ENCODE measurements at regions not wholly inside any gene's neighbourhood (a gene's known extent, or its start where the extent isn't known, plus 50 kb on each side); places are given as distances from the start of the nearest gene placed in this dataset.
"Not testable (repeated sequence)": the region's sequence is repeated elsewhere in the genome, so short reads cannot be mapped to it uniquely, and the experiment has no call there.

DNA sequence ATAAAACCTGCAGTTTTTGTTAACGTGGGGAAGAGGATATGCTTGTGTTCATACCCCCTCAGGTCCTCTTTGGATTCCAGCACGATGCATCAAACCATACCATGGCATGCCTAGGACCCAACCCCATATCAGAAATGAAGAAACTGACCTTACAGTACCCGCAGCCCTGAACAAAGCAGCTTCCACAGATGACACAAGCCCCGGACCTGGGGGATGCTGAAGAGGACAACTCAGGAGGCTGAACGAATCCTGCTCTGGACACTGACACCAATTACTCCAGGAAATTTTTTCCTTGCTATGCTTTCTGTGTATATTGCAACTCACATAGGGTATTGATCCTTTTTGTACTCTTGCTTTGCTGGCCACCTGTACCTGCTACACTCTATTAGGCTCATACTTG lies 129.6 kb downstream of the ZNF675 start:
- Histone ChIP-seq H3K4me1 (ENCODE audit: control insufficient read depth in 1 of 2, insufficient read depth in 2 of 2, low read length in 2 of 2) (no peaks in the 10 kb centered on the region), H3K36me3 (ENCODE audit: control insufficient read depth in 1 of 2, insufficient read depth in 2 of 2, low read length in 2 of 2) (no peaks in the 10 kb centered on the region), H3K9me3 (ENCODE audit: control insufficient read depth in 1 of 2, low read length in 2 of 2) (no peaks in the 10 kb centered on the region), H3K27me3 (ENCODE audit: low read depth, low read length) (no peaks in the 10 kb centered on the region), H3K4me3 (ENCODE audit: low read depth in 1 of 2, low read length in 2 of 2) (no peak overlapping the region), H3K27ac (ENCODE audit: low read length) (no peak overlapping the region)

DNA sequence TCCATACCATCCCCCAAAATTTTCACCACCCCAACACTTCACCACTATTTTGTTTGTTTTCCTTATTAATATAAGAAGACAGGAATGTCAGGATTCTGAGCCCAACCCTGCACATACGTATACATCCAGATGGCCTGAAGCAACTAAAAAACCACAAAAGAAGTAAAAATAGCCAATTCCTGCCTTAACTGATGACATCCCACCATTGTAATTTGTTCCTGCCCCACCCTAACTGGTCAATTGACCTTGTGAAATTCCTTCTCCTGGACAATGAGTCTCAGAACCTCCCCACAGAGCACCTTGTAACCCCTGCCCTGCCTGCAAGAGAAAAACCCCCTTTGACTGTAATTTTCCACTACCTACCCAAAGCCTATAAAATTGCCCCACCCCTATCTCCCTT lies 132.5 kb downstream of the ZNF675 start:
- H3K9me3 ChIP-seq (ENCODE audit: control insufficient read depth in 1 of 2, low read length in 2 of 2) = no peaks in the 10 kb centered on the region
- no peaks in the 10 kb centered on the region for H3K4me1 ChIP-seq (ENCODE audit: control insufficient read depth in 1 of 2, insufficient read depth in 2 of 2, low read length in 2 of 2)
- H3K36me3 ChIP-seq (ENCODE audit: control insufficient read depth in 1 of 2, insufficient read depth in 2 of 2, low read length in 2 of 2) = no peaks in the 10 kb centered on the region
- no peaks in the 10 kb centered on the region for H3K27me3 ChIP-seq (ENCODE audit: low read depth, low read length)
- H3K27ac ChIP-seq (ENCODE audit: low read length) = no peak overlapping the region
- no peak overlapping the region for H3K4me3 ChIP-seq (ENCODE audit: low read depth in 1 of 2, low read length in 2 of 2)

DNA sequence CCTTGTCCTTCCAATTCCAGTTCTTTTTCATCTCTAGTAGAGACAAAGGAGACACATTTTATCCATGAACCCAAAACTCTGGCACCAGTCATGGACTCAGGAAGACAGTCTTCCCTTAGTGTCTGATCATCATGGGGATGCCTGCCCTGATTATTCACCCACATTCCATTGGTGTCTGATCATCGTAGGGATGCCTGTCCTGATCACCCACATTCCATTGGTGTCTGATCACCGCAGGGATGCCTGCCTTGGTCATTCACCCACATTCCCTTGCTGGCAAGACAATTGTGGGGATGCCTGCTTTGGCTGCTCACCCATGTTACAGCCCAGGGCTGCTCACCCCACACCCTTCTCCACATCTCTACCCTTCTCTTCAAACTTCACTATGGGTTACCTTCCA lies 136.9 kb downstream of the ZNF675 start:
- not testable (repeated sequence) for H3K27ac ChIP-seq (ENCODE audit: low read length); H3K9me3 ChIP-seq (ENCODE audit: control insufficient read depth in 1 of 2, low read length in 2 of 2); H3K27me3 ChIP-seq (ENCODE audit: low read depth, low read length); H3K36me3 ChIP-seq (ENCODE audit: control insufficient read depth in 1 of 2, insufficient read depth in 2 of 2, low read length in 2 of 2); H3K4me1 ChIP-seq (ENCODE audit: control insufficient read depth in 1 of 2, insufficient read depth in 2 of 2, low read length in 2 of 2); H3K4me3 ChIP-seq (ENCODE audit: low read depth in 1 of 2, low read length in 2 of 2)

DNA sequence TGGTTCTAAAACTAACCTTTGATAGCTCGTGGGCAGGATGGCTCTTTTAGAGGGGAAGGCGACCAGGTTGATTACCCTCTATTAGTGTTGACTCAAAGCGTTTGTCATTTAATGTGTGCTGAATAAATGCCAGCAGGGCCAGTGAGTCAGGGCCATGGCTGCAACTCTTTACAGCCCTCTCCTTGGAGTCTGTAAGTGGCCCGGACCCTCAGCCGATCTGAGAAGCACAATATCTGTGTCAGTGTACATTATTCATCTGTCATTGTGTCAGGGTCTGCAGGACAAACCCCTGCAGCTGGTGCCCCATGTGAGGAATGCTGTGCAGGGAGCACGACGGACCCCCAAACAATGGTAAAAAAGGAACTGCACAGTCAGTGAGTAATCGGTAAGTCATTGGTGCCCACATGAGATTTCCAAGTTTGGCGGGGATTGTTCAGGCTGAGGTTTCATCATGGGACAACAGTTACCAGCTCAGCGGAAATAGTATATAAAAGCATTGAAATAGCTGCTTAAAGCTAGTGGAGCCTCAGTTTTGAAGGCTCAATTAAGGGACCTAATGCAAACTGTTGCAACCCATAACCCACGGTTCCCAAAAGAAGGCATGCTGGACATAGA lies 139.1 kb downstream of the ZNF675 start:
- Histone ChIP-seq H3K36me3 (ENCODE audit: control insufficient read depth in 1 of 2, insufficient read depth in 2 of 2, low read length in 2 of 2) (no peaks in the 10 kb centered on the region), H3K4me1 (ENCODE audit: control insufficient read depth in 1 of 2, insufficient read depth in 2 of 2, low read length in 2 of 2) (no peaks in the 10 kb centered on the region), H3K27me3 (ENCODE audit: low read depth, low read length) (no peaks in the 10 kb centered on the region), H3K4me3 (ENCODE audit: low read depth in 1 of 2, low read length in 2 of 2) (no peak overlapping the region), H3K27ac (ENCODE audit: low read length) (no peak overlapping the region), H3K9me3 (ENCODE audit: control insufficient read depth in 1 of 2, low read length in 2 of 2) (no peaks in the 10 kb centered on the region)

DNA sequence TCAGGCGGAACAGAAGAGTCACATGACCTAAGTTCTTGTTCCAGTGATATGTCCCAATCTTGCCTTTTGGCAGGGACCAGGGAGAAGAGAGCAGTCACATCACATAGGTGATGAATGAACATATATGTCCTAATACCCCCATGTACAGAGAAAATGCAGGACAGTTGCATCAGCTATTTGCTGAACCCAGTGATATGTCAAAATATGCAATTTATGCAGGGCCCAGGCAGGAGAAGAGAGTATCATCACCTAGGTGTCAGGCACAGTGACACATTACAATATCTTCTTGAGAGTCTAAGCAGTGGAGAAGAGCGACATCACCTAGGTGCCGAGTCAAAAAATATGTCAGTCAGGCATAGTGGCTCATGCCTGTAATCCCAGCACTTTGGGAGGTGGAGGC lies 139.9 kb downstream of the ZNF675 start:
- Histone ChIP-seq H3K27me3 (ENCODE audit: low read depth, low read length) (no peaks in the 10 kb centered on the region), H3K4me3 (ENCODE audit: low read depth in 1 of 2, low read length in 2 of 2) (no peak overlapping the region), H3K27ac (ENCODE audit: low read length) (no peak overlapping the region), H3K9me3 (ENCODE audit: control insufficient read depth in 1 of 2, low read length in 2 of 2) (no peaks in the 10 kb centered on the region), H3K4me1 (ENCODE audit: control insufficient read depth in 1 of 2, insufficient read depth in 2 of 2, low read length in 2 of 2) (no peaks in the 10 kb centered on the region), H3K36me3 (ENCODE audit: control insufficient read depth in 1 of 2, insufficient read depth in 2 of 2, low read length in 2 of 2) (no peaks in the 10 kb centered on the region)

DNA sequence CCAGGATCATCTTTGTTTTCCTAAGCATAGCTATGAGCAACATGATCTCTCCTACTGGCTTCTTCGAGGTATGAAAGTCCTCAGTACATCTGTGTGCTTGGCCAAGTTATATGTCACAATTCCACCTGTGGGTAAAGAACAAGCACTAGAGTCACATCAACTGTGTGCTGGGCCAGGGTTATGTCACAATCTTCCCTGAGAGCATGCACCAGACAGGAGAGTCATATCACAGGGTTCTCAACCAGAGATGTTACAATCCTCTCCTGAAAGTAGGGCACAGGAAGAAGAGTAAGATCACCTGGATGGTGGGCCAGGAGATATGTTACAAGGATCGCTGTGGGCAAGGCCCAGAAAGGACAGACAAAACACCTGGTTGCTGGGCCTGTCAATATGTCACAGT lies 143.7 kb downstream of the ZNF675 start:
- no peaks in the 10 kb centered on the region for H3K4me1 ChIP-seq (ENCODE audit: control insufficient read depth in 1 of 2, insufficient read depth in 2 of 2, low read length in 2 of 2)
- H3K36me3 ChIP-seq (ENCODE audit: control insufficient read depth in 1 of 2, insufficient read depth in 2 of 2, low read length in 2 of 2) = no peaks in the 10 kb centered on the region
- H3K27me3 ChIP-seq (ENCODE audit: low read depth, low read length) = no peaks in the 10 kb centered on the region
- no peaks in the 10 kb centered on the region for H3K9me3 ChIP-seq (ENCODE audit: control insufficient read depth in 1 of 2, low read length in 2 of 2)
- H3K4me3 ChIP-seq (ENCODE audit: low read depth in 1 of 2, low read length in 2 of 2) = no peak overlapping the region
- H3K27ac ChIP-seq (ENCODE audit: low read length) = no peak overlapping the region

DNA sequence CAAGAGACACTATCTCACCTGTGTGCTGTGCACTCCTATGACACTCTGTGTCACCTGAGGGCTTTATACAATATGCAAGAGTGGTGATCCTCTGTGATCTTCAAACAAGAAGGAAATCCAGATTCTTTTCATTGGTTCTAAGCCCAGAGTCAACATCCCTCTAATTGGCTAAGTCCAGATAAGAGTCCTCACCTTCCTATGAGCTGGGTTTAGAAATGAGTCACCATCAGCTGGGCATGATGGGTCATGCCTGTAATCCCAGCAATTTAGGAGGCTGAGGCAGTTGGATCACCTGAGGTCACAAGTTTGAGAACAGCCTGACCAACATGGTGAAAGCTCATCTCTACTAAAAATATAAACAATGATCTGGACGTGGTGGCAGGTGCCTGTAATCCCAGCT lies 144.4 kb downstream of the ZNF675 start:
- Histone ChIP-seq H3K27me3 (ENCODE audit: low read depth, low read length) (no peaks in the 10 kb centered on the region), H3K4me3 (ENCODE audit: low read depth in 1 of 2, low read length in 2 of 2) (no peak overlapping the region), H3K36me3 (ENCODE audit: control insufficient read depth in 1 of 2, insufficient read depth in 2 of 2, low read length in 2 of 2) (no peaks in the 10 kb centered on the region), H3K27ac (ENCODE audit: low read length) (no peak overlapping the region), H3K9me3 (ENCODE audit: control insufficient read depth in 1 of 2, low read length in 2 of 2) (no peaks in the 10 kb centered on the region), H3K4me1 (ENCODE audit: control insufficient read depth in 1 of 2, insufficient read depth in 2 of 2, low read length in 2 of 2) (no peaks in the 10 kb centered on the region)

DNA sequence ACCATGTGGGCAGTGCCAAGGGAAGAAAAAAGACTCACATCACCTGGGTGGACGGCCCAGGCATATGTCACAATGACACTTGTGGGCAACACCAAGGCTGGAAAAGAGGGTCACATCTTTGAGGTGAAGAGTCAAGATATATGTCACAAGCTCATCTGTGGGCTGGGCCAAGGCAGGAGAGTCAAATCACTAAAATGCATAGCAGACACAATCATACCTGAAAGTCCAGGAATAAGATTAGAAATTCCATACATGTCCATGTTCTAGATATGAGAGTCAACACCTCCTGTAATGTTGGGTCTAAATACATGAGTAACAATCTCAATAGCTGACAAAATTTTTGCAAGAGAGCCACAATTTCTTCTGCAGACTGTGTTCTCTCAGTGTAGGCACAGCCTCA lies 145.0 kb downstream of the ZNF675 start:
- H3K36me3 ChIP-seq (ENCODE audit: control insufficient read depth in 1 of 2, insufficient read depth in 2 of 2, low read length in 2 of 2) = no peaks in the 10 kb centered on the region
- H3K9me3 ChIP-seq (ENCODE audit: control insufficient read depth in 1 of 2, low read length in 2 of 2) = no peaks in the 10 kb centered on the region
- H3K4me3 ChIP-seq (ENCODE audit: low read depth in 1 of 2, low read length in 2 of 2) = no peak overlapping the region
- no peak overlapping the region for H3K27ac ChIP-seq (ENCODE audit: low read length)
- no peaks in the 10 kb centered on the region for H3K4me1 ChIP-seq (ENCODE audit: control insufficient read depth in 1 of 2, insufficient read depth in 2 of 2, low read length in 2 of 2)
- H3K27me3 ChIP-seq (ENCODE audit: low read depth, low read length) = no peaks in the 10 kb centered on the region

DNA sequence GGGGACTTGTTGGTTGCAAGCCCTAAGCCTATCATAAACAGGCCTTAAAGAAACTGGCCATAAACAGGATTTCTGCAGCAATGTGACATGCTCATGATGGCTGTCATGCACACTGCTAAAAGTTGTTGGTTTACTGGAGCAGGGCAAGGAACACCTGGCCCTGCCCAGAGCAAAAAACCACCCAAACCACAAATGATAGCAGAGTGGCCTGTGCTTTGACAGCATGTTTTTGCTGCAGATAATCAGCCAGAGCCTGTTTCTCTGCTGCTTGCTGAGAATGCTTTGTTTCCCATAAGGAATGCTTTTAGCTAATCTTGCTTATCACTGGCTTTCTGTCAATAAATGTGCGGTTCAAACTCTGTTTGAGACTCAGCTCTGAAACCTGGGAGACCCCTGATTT lies 144.9 kb upstream of the ZNF91 start:
- not testable (repeated sequence) for H3K9me3 ChIP-seq (ENCODE audit: control insufficient read depth in 1 of 2, low read length in 2 of 2); H3K36me3 ChIP-seq (ENCODE audit: control insufficient read depth in 1 of 2, insufficient read depth in 2 of 2, low read length in 2 of 2); H3K27me3 ChIP-seq (ENCODE audit: low read depth, low read length); H3K4me3 ChIP-seq (ENCODE audit: low read depth in 1 of 2, low read length in 2 of 2); H3K4me1 ChIP-seq (ENCODE audit: control insufficient read depth in 1 of 2, insufficient read depth in 2 of 2, low read length in 2 of 2); H3K27ac ChIP-seq (ENCODE audit: low read length)

DNA sequence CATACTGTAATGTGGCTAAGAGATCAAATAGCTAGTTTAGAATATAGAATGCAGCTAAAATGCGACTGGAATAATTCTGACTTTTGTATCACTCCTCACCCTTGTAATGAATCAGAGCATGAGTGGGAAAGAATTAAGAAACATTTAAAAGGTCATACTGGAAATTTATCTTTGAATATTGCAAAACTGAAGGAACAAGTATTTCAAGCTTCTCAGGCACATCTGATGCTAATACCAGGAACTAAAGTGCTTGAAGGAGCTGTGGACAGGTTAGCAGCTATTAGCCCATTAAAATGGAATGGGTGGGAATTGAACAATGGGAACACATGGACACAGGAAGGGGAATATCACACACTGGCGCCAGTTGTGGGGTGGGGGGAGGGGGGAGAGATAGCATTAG lies 144.2 kb upstream of the ZNF91 start:
- Histone ChIP-seq H3K9me3 (ENCODE audit: control insufficient read depth in 1 of 2, low read length in 2 of 2) (no peaks in the 10 kb centered on the region), H3K36me3 (ENCODE audit: control insufficient read depth in 1 of 2, insufficient read depth in 2 of 2, low read length in 2 of 2) (no peaks in the 10 kb centered on the region), H3K27ac (ENCODE audit: low read length) (no peak overlapping the region), H3K4me3 (ENCODE audit: low read depth in 1 of 2, low read length in 2 of 2) (no peak overlapping the region), H3K27me3 (ENCODE audit: low read depth, low read length) (no peaks in the 10 kb centered on the region), H3K4me1 (ENCODE audit: control insufficient read depth in 1 of 2, insufficient read depth in 2 of 2, low read length in 2 of 2) (no peaks in the 10 kb centered on the region)

DNA sequence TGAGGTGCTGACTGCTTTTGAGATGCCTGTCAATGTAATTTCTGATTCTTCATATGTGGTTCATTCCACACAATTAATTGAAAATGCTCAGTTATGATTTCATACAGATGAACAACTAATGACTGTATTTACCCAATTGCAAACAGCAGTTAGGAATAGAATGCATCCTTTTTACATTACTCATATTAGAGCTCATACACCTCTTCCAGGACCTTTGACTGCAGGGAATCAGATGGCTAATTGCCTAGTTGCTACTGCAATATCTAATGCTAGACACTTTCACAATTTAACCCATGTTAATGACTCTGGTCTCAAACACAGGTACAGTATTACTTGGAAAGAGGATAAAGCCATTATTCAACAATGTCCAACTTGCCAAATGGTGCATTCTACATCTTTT lies 141.9 kb upstream of the ZNF91 start:
- H3K27ac ChIP-seq (ENCODE audit: low read length); H3K27me3 ChIP-seq (ENCODE audit: low read depth, low read length); H3K4me1 ChIP-seq (ENCODE audit: control insufficient read depth in 1 of 2, insufficient read depth in 2 of 2, low read length in 2 of 2); H3K9me3 ChIP-seq (ENCODE audit: control insufficient read depth in 1 of 2, low read length in 2 of 2); H3K4me3 ChIP-seq (ENCODE audit: low read depth in 1 of 2, low read length in 2 of 2); H3K36me3 ChIP-seq (ENCODE audit: control insufficient read depth in 1 of 2, insufficient read depth in 2 of 2, low read length in 2 of 2): not testable (repeated sequence)

DNA sequence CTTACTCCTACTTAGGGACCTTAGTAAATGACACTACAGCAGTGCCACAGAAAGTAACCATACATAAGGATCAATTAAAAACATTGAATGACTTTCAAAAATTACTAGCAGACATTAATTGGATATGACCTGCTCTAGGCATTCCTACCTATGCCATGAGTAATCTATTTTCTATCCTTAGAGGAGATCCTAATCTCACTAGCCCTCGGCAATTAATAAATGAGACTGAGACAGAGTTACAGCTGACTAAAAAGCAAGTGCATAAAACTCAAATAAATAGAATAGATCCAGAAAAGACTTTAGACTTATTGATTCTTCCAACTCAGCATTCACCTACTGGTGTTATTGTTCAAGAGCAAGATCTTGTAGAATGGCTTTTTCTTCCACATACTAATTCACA lies 141.1 kb upstream of the ZNF91 start:
- not testable (repeated sequence) for H3K4me3 ChIP-seq (ENCODE audit: low read depth in 1 of 2, low read length in 2 of 2); H3K27me3 ChIP-seq (ENCODE audit: low read depth, low read length); H3K4me1 ChIP-seq (ENCODE audit: control insufficient read depth in 1 of 2, insufficient read depth in 2 of 2, low read length in 2 of 2); H3K36me3 ChIP-seq (ENCODE audit: control insufficient read depth in 1 of 2, insufficient read depth in 2 of 2, low read length in 2 of 2); H3K27ac ChIP-seq (ENCODE audit: low read length); H3K9me3 ChIP-seq (ENCODE audit: control insufficient read depth in 1 of 2, low read length in 2 of 2)
